NCI-H69 (cell line): ENCODE measurements at regions not wholly inside any gene's neighbourhood (a gene's known extent, or its start where the extent isn't known, plus 50 kb on each side); places are given as distances from the start of the nearest gene placed in this dataset.

Experiments
- DNase-seq: peaks from one replicate; lab custom pipeline; 2025; lab: John Stamatoyannopoulos, UW

DNA sequence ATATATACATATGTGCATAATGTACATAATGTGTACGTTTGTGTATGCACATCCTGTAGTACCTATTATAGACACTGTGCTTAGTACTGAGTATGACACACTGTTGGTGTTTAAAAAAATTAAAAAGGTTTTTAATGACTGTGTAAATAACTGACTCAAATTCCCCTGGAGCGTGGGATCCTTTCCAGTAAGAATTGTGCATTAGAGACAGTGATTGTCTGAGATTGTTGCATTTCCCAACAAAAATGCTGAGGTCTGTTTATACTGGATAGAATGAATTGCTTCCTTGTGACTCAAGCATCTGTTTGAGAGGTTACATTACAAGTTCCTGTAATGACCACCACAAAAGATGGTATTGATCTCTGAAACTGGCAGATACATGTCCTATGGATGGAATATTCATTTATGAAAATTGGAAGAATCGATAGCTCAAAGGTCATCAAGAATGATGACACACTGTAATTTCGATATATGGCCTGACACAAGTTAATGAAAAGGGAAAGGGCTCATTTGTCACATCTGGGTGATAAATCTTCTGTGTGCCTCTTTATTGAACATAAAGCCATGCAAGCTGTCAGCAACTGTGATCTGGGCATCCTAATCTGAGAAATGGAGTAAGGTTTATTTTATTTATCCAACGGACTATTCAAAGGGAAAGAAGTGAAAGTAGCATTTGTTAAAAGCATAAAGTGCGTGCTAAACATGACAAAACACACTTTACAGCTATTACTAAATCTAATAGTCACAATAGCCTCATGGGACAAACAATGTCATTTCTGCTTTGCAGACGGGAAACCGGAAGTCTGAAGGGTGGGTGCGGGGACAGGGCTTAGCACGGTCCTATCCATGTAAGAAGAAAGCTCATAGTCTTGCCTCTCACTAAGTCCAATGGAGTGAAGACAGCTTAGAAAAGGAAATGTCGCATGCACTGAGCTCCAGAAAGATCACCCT lies 228.8 kb downstream of the CDH11 start:
- DNase-seq: peak; percentile 77

GRCh38 chr16:64889446-64889845 lies 232.4 kb downstream of the CDH11 start:
- DNase-seq: no peak

GRCh38 chr16:64887651-64888050 lies 234.2 kb downstream of the CDH11 start:
- no peak for DNase-seq

DNA sequence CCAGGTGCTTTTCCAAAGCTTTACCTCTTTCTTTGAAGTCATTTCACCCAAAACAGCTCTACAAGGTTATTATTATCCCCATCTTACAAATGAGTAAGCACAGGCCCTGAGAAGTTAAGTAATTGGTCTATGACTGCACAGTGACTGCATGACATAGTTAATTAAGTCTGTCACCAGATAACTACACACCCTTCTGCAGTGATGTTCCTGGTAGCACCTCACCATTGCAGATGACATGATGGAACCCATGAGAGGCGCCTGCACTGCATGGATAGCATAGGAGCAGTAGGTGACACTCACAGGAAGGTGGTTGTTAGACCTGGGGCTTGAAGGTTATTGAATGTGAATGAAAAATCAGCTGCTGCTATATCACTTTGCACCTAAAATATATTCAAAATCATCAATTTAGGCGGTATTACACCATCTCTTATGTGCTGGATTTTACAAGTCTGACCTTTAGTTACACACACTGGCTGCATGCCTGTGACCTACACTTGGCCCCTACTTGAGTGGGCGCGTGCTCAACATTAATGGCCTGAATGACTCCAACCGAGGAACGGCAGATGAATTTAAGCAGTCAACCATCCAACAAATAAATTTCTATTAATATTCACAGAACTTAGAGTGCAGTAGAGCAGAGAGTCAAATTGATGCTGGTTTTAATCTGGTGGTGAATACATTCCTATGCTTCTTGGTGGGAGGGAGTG lies 239.6 kb downstream of the CDH11 start:
- no peak for DNase-seq

- no peak for DNase-seq
Observed at GRCh38 chr16:64880994-64881393, 240.9 kb downstream of the CDH11 start.

- DNase-seq: no peak
Observed at GRCh38 chr16:64880006-64880405, 241.9 kb downstream of the CDH11 start.

DNA sequence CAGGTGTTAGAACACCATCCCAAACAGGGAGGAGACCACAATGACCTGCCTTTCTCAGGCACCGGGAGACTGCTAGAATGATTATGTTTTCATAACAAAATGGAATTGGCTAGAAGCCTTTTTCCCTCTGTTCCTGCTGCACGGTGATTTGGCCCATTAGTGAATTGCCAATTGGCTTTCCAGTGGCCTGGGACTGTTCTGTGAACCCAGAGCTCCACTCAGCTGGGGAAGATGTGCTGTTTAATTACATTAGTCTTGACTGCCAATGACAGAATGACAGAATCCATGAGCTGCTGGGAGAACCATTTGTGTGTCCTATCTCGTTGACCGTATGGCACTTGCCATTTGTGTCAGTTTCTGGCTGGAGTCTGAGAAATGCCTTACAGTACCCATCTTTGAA lies 242.9 kb downstream of the CDH11 start:
- DNase-seq: no peak

GRCh38 chr16:64872101-64872500 lies 249.8 kb downstream of the CDH11 start:
- no peak for DNase-seq

- no peak for DNase-seq
Observed at GRCh38 chr16:64870859-64871258, 251.0 kb downstream of the CDH11 start.

- DNase-seq: no peak
Observed at GRCh38 chr16:64869781-64870180, 252.1 kb downstream of the CDH11 start.

DNA sequence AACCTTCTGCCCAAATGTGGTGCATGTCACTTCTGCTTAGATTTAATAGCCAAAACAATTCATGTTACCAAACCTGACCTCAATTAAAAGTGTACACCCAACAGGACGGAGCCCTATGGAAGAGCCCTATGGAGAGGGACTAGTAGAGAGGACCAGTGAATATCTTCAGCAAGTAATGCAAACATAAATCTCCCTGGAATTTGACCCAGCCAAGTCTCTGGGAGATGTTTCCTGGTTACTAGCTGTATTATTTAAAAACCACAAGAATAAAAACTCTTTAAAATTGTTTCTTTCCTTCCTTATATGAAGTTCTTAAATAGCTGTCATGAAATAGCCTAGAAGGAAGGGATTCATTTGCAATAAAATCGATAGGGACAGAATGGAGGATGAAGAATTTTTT lies 255.8 kb downstream of the CDH11 start:
- DNase-seq: no peak

GRCh38 chr16:64865069-64865696 lies 256.7 kb downstream of the CDH11 start:
- peak; percentile 70 for DNase-seq

GRCh38 chr16:64864232-64864809 lies 257.5 kb downstream of the CDH11 start:
- peak; percentile 85 for DNase-seq

DNA sequence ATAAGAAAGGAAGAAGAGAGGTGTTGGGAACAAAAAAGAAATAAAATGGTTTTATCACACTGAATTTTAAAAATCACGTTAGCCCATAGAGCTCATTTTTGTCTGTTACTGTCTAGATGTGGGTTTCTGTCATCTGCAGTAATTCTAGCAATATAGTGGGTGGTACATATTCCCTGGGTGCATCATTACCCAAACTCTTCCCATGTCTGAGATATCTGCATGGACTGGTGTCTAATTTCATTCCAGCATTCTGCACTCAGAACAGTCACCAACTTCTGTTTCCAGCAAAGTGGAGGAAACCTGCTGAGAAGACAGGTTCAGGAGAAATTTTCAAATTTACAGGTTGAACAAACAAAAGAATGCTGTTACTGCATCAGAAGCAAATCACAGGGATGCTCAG lies 263.8 kb downstream of the CDH11 start:
- peak; percentile 4 for DNase-seq

DNA sequence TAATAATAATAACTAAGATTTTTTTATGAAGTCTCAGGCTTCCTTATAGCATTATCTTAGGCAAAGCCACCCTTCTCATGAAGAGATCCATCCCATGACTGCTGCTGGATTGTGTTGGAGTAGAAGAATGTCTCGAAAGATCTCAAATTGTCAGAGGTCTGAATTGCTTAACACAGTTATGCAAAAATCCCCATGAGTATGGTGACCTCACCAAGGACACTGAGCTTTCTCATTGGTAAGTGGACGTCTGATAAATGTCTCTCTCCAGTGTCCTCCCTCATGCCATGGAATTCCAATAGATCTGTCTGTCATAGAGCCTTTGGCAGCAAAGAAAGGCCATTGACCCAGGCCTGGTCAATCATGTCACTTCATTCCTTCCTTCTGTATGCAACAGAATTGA lies 264.5 kb downstream of the CDH11 start:
- DNase-seq: no peak

GRCh38 chr16:64853551-64853950 lies 268.3 kb downstream of the CDH11 start:
- DNase-seq: no peak

DNA sequence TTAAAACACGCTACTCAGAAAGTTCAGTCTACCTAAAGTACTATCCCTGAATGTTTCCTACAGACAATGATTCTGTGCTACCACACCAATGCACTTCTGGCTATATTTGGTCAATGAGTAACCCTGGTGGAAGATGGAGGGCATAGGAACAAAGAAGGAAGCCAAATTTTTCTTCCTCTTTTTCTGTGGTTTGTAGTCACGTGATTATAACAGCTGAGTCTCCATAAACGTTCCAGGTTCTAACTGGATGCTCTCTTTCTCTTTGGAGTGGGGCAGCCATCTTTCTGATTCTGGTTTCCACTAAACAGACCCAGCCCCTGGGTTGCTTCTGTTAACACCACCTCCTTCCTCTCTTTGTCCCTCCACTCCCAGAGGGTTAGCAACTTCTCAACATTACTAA lies 274.9 kb downstream of the CDH11 start:
- no peak for DNase-seq

GRCh38 chr16:64845071-64845470 lies 276.8 kb downstream of the CDH11 start:
- DNase-seq: no peak

DNA sequence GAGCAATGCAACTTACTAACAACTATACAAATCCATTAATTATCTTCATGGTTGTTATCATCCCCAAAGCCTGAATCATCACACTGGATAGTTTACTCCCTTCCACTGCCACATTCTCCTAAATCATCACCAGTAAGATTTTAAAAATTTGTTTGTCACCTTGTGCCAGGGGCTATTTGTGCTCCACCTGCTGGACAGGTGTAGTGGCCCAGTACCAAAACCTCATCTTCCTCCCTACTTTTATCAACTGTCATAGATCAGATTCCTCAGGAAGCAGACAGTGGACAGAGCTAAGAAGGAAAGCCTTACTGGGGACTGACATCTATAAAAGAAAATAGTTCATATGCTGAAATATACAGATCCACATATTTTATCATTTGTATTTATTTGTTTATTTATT lies 280.4 kb downstream of the CDH11 start:
- DNase-seq: no peak

GRCh38 chr16:64841071-64841470 lies 280.8 kb downstream of the CDH11 start:
- DNase-seq: no peak

- DNase-seq: no peak
Observed at GRCh38 chr16:64830653-64831052, 291.2 kb downstream of the CDH11 start.

DNA sequence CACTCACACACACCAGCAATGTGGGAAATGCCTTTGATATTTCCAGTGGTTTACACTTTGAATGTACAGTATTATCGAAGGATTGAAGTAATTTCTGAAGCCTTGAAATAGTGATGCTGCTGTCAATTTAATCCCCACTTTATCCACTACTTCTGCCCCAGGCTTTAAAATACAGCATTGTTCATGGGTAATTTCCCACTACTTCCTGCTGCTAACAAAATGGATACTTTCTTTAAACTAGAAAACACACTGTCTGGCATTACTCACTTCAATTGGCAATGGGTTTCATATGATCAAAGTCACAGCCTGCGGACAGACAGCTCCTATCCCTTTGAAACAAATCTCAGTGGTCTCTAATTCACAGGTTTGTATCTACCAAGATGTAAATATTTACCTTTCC lies 292.2 kb downstream of the CDH11 start:
- no peak for DNase-seq
